DMS53 treated with DMSO at 0.1 percent for 48 hours (cell line): ENCODE measurements at regions not wholly inside any gene's neighbourhood (a gene's known extent, or its start where the extent isn't known, plus 50 kb on each side); places are given as distances from the start of the nearest gene placed in this dataset.

ENCODE experiments used
- DNase-seq: peaks from one replicate; lab custom pipeline; 2025; ENCODE audit not compliant: unreplicated experiment; lab: John Stamatoyannopoulos, UW

- DNase-seq = peak; percentile 74
Observed at GRCh38 chr18:38940863-38941531, 1375.4 kb upstream of the CELF4 start.

GRCh38 chr18:38940475-38940862 lies 1374.9 kb upstream of the CELF4 start:
- DNase-seq = no peak

- no peak for DNase-seq
Observed at GRCh38 chr18:38933910-38934510, 1368.4 kb upstream of the CELF4 start.

GRCh38 chr18:38933322-38933721 lies 1367.7 kb upstream of the CELF4 start:
- DNase-seq = no peak

DNA sequence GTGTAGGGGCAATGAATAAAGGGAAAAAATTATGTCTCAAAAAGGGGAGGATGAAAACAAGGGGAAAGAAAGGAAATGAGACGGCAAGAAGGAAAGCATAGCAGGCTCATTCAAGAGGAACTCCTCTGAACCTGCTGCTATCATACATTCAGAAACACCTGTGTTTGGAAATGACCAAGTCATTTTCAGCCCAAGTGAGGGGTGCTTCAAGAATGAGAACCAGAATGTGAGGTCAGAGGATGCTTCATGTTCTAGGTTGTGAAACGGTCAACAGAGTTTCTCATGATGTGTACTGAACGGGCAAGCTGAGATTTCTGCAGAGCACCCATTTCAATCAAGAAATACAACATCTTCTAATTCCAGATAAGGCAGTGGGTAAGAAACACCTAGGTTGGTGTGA lies 1367.2 kb upstream of the CELF4 start:
- DNase-seq = no peak

DNA sequence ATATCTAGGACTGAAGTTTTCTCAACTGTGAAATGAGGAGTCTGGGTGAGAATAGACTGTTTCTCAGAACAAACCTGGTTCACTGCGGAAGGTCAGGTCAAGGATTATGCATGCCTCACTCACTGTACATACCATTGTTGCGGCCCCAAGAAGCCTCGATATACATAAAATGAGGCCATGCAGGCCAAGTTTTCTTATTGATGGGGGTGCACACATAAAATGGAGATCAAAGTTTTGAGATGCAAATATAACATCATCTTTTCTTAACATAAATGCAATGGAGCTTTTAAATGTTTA lies 1366.1 kb upstream of the CELF4 start:
- DNase-seq = no peak

GRCh38 chr18:38930881-38931753 lies 1365.5 kb upstream of the CELF4 start:
- DNase-seq = no peak

DNA sequence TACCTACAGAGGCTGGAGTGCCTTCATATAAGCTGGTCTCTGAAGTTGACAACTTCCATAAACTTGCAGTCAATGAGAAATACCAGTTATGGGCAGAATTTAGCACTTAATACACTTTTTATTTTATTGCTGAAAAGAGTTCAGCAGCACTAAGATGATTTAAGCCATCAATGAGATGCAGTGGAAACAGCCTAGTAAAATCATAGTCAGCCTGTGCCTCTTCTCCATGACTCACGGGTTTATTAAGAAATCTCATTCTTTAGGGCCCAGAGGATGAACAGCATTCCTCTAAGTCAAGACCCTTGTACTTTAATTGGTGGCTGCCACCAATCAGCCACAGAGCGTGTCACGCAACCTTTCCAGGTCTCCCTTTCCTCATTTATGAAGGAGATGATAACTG lies 1357.9 kb upstream of the CELF4 start:
- DNase-seq = no peak

GRCh38 chr18:38923126-38923525 lies 1357.5 kb upstream of the CELF4 start:
- peak; percentile 17 for DNase-seq

GRCh38 chr18:38909972-38910371 lies 1344.4 kb upstream of the CELF4 start:
- DNase-seq = peak; percentile 7

DNA sequence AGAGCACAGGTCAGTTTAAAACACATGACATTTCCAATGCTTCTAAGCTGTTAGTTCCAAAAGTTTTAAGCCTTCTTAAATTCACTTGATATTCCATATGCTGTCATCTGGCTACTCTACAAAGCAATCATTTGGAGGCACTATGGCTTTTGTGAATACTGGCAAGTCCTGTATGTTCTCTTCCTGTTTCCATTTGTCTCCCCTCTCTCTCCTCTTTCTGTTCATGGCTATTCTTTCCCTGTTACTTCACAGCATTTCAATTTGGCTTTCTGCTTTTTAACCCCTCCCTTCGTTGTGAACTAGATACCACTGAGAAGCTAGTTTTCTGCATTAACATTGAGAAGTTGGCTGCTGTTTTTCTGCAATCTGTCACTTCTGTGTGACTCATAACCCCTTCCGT lies 1337.2 kb upstream of the CELF4 start:
- DNase-seq = no peak

GRCh38 chr18:38900445-38900844 lies 1334.8 kb upstream of the CELF4 start:
- DNase-seq = no peak

DNA sequence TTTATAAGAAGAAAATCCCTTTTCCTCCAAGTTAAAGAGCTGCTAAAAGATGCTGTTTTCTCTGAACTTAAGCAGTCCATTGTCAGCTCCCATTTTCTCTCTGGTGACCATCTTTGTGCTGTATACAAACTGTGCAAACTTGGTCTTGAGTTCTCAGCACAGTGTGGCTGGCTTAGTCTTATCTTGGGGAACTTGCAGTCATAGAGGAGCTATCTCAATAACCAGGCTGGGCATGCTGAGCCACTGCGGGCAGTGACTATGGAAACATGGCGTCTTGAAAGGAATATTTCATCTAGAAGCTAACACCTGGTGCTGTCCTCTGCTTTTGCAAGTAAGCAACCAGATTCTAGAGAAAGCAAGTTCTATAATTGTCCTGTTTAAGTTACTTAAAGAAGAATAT lies 1334.4 kb upstream of the CELF4 start:
- no peak for DNase-seq

- no peak for DNase-seq
Observed at GRCh38 chr18:38899252-38899651, 1333.7 kb upstream of the CELF4 start.

GRCh38 chr18:38898167-38898566 lies 1332.6 kb upstream of the CELF4 start:
- DNase-seq = no peak

DNA sequence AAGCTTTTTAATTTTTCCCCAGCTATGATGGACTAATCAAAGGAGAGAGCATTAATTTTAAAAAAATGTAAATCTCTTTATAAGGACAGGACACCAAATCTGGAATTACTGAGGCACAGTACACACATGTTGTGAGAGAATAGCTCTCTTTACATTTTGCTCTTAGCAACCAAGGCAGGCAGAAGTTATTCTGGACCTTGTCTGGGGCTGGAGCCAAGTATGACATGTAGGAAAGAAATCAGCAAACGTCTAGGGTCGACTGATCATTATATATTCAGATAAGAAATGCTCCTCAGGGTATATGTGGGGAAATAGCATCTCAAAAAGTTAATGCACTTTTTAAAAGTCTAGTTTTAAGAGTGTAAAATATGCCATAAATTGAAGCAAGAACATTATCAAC lies 1330.0 kb upstream of the CELF4 start:
- no peak for DNase-seq

GRCh38 chr18:38887671-38888020 lies 1322.0 kb upstream of the CELF4 start:
- no peak for DNase-seq

DNA sequence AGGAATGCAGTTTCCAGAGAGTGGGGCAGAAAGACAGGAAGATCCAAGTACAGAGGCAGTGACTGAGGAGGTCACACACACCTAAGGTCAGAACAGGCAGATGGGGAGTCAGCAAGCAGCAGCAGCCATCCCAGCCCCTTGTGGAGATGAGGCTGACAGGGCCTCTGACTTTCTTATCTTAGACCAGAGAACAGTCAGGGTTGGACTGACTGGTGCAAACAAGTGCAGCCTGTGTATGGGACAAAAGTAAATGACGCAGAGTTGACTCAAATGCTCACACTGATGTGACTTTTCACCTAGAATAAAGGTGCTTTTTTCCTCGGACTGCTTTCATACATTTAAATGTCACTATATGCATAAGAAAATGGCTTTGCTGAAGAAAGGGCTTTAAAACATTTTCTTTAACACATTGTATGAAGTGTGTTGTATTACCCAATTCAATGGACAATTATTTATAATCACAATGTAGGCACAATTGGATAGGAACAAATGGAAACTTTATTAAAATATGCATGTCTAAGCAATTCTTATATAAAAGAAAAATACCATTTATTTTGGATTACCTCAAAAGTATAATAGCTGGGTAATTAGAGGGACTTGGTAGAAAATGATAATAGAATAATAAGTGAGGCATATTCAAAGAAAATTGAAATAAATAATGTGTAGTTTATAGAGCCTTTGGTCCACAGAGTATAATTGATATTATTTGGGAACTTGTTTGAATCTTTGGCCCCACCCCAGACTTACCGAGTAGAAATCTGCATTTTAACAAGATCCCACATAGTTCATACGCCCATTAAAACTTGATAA lies 1321.5 kb upstream of the CELF4 start:
- no peak for DNase-seq

DNA sequence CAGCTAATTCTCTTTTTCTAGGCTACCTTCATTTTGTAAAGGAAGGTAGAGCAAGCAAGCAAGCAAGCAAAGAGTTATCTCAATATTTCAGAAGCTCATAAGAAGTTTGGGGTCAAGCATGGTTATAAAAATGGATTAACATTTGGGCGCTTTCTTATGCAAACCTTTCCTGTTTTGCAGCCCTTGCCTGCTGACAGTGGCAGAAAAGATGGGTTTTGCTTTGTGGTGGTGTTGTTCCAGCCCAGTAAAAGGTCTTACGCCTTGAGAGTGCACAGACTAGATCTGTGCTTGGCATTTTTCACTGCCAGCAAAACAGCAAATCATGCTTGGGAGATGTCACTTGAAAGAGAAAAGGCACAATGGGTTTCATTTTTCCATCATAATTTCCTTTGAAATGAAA lies 1320.6 kb upstream of the CELF4 start:
- no peak for DNase-seq

DNA sequence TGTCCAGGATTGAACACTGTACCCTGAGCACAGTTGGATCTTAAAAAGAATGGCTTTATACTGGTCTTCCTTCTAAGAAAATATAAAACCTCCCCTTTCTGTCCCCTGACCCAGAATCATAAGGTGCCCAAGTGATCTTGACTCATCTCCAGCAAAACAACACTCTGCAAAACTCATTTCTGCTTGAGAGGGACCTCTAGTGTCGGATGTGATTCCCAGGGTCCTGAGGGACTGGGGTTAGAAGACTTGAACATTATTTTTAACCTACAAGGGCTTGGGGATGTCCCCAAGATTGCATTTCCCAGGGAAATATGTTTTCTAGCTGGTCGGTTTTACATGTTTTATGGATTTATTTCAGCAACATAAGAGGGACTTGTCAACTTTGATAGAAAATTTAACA lies 1318.5 kb upstream of the CELF4 start:
- no peak for DNase-seq

DNA sequence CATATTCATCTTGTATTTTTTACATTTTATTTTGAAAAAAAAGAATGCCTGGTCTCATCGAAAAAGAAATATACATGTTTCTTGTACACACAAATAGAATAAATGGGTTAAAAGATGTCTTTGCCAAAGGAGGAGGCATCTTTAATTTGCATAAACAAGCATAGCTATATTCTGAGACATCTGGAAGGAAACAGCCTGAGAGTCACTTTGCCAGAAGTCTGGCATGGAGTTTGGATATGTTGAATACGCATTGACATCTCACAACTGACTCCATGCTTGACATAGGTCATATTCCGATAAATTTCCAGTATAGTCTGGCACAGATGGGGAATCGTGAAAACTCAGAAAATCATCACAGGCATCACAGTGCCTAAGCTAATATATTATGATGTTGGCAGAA lies 1317.5 kb upstream of the CELF4 start:
- no peak for DNase-seq

- no peak for DNase-seq
Observed at GRCh38 chr18:38879871-38880270, 1314.3 kb upstream of the CELF4 start.
